ENCODE measurements at regions not wholly inside any gene's neighbourhood (a gene's known extent, or its start where the extent isn't known, plus 50 kb on each side); places are given as distances from the start of the nearest gene placed in this dataset.
"Not testable (repeated sequence)": the region's sequence is repeated elsewhere in the genome, so short reads cannot be mapped to it uniquely, and the experiment has no call there.

- no peak for DNase-seq (ENCODE audit: low read depth in 3 of 3)
These were observed 51.3 kb upstream of the SUB1 start for GRCh38 chr5:32534041-32534440.

GRCh38 chr5:32531885-32532520 lies 53.4 kb upstream of the SUB1 start:
- DNase-seq (ENCODE audit: low read depth in 3 of 3), result peak in 2 of 3 experiments; percentile 35 to 41

- not testable (repeated sequence) for DNase-seq (ENCODE audit: low read depth in 3 of 3)
These were observed 58.0 kb upstream of the SUB1 start for GRCh38 chr5:32527321-32527720.

GRCh38 chr5:32526810-32527209 lies 58.5 kb upstream of the SUB1 start:
- no peak for DNase-seq (ENCODE audit: low read depth in 3 of 3)

GRCh38 chr5:32523625-32524024 lies 61.7 kb upstream of the SUB1 start:
- no peak for DNase-seq (ENCODE audit: low read depth in 3 of 3)

- DNase-seq (ENCODE audit: low read depth in 3 of 3), result peak in 1 of 3 experiments; percentile 24
These were observed 62.8 kb upstream of the SUB1 start for GRCh38 chr5:32522429-32523143.

GRCh38 chr5:32521481-32521880 lies 63.9 kb upstream of the SUB1 start:
- no peak for DNase-seq (ENCODE audit: low read depth in 3 of 3)

GRCh38 chr5:32520972-32521371 lies 64.4 kb upstream of the SUB1 start:
- no peak for DNase-seq (ENCODE audit: low read depth in 3 of 3)

GRCh38 chr5:32520356-32520755 lies 65.0 kb upstream of the SUB1 start:
- no peak for DNase-seq (ENCODE audit: low read depth in 3 of 3)

- DNase-seq (ENCODE audit: low read depth in 3 of 3), result no peak
These were observed 65.8 kb upstream of the SUB1 start for GRCh38 chr5:32519508-32519907.

GRCh38 chr5:32514806-32515205 lies 70.3 kb upstream of the ZFR start:
- DNase-seq (ENCODE audit: low read depth in 3 of 3), result no peak

GRCh38 chr5:32512926-32513325 lies 68.4 kb upstream of the ZFR start:
- no peak for DNase-seq (ENCODE audit: low read depth in 3 of 3)

- DNase-seq (ENCODE audit: low read depth in 3 of 3), result no peak
These were observed 67.3 kb upstream of the ZFR start for GRCh38 chr5:32511776-32512374.

GRCh38 chr5:32510860-32511259 lies 66.3 kb upstream of the ZFR start:
- no peak for DNase-seq (ENCODE audit: low read depth in 3 of 3)

GRCh38 chr5:32508806-32509805 lies 64.6 kb upstream of the ZFR start:
- no peak for DNase-seq (ENCODE audit: low read depth in 3 of 3)

- no peak for DNase-seq (ENCODE audit: low read depth in 3 of 3)
These were observed 63.3 kb upstream of the ZFR start for GRCh38 chr5:32507738-32508434.

- no peak for DNase-seq (ENCODE audit: low read depth in 3 of 3)
These were observed 62.3 kb upstream of the ZFR start for GRCh38 chr5:32506799-32507198.

GRCh38 chr5:32506201-32506661 lies 61.7 kb upstream of the ZFR start:
- no peak for DNase-seq (ENCODE audit: low read depth in 3 of 3)

GRCh38 chr5:32505756-32506155 lies 61.2 kb upstream of the ZFR start:
- no peak for DNase-seq (ENCODE audit: low read depth in 3 of 3)

GRCh38 chr5:32504989-32505596 lies 60.6 kb upstream of the ZFR start:
- no peak for DNase-seq (ENCODE audit: low read depth in 3 of 3)

Data from stimulated activated CD4-positive, alpha-beta T cell treated with anti-CD3 and anti-CD28 coated beads, TNF-alpha, amount 100 ng/mL, for 24 hours (primary cell).